Glutamatergic neuron (in vitro differentiated cells): ENCODE measurements at regions not wholly inside any gene's neighbourhood (a gene's known extent, or its start where the extent isn't known, plus 50 kb on each side); places are given as distances from the start of the nearest gene placed in this dataset.

Experiments used
- DNase-seq: peaks from one replicate; pipeline ENCODE4 v3.0.0; 2022
- H3K27ac Mint-ChIP-seq: one replicate; pipeline ENCODE4 v1.8.0; 2020; ENCODE audit warnings: mild to moderate bottlenecking, mixed read lengths, inconsistent platforms; ENCODE audit not compliant: unreplicated experiment
- H3K27me3 Mint-ChIP-seq: one replicate; pipeline ENCODE4 v1.8.0; 2020; ENCODE audit warnings: mild to moderate bottlenecking, moderate library complexity, mixed read lengths, inconsistent platforms; ENCODE audit not compliant: unreplicated experiment
- H3K36me3 Mint-ChIP-seq: one replicate; pipeline ENCODE4 v1.8.0; 2020; ENCODE audit warnings: mild to moderate bottlenecking, mixed read lengths, inconsistent platforms; ENCODE audit not compliant: unreplicated experiment
- H3K4me1 Mint-ChIP-seq: one replicate; pipeline ENCODE4 v1.8.0; 2020; ENCODE audit warnings: mild to moderate bottlenecking, low read depth, mixed read lengths, inconsistent platforms; ENCODE audit not compliant: unreplicated experiment
- H3K4me3 Mint-ChIP-seq: one replicate; pipeline ENCODE4 v1.8.0; 2020; ENCODE audit warnings: mild to moderate bottlenecking, mixed read lengths, inconsistent platforms; ENCODE audit not compliant: unreplicated experiment
- H3K9me3 Mint-ChIP-seq: one replicate; pipeline ENCODE4 v1.8.0; 2020; ENCODE audit warnings: mild to moderate bottlenecking, moderate library complexity, mixed read lengths, inconsistent platforms; ENCODE audit not compliant: unreplicated experiment
- CTCF ChIP-seq: fragments of 200-600 bp; sonication (generic); IDR thresholded peaks from one replicate; pipeline ENCODE4 v1.5.0; 2021; ENCODE audit not compliant: partially characterized antibody, unreplicated experiment

- H3K9me3 Mint-ChIP-seq = peaks cover 2% of the 10 kb centered on the region
- H3K27me3 Mint-ChIP-seq = no peaks in the 10 kb centered on the region
- H3K4me3 Mint-ChIP-seq = no peak overlapping the region
- no peak for DNase-seq
- H3K4me1 Mint-ChIP-seq = no peaks in the 10 kb centered on the region
- TF ChIP-seq CTCF = no peak
- H3K27ac Mint-ChIP-seq = no peak overlapping the region
- H3K36me3 Mint-ChIP-seq = no peaks in the 10 kb centered on the region
Measured at GRCh38 chr13:69373747-69374425, 733.7 kb upstream of the ATXN8OS start.

GRCh38 chr13:69363360-69363759 is 744.3 kb upstream of the ATXN8OS start:
- H3K4me3 Mint-ChIP-seq = no peak overlapping the region
- H3K27me3 Mint-ChIP-seq = no peaks in the 10 kb centered on the region
- H3K36me3 Mint-ChIP-seq = no peaks in the 10 kb centered on the region
- no peak for TF ChIP-seq CTCF
- DNase-seq = no peak
- H3K4me1 Mint-ChIP-seq = no peaks in the 10 kb centered on the region
- no peak overlapping the region for H3K27ac Mint-ChIP-seq
- H3K9me3 Mint-ChIP-seq = no peaks in the 10 kb centered on the region

GRCh38 chr13:69331245-69331644 is 776.4 kb upstream of the ATXN8OS start:
- TF ChIP-seq CTCF = no peak
- no peak overlapping the region for H3K27ac Mint-ChIP-seq
- H3K36me3 Mint-ChIP-seq = no peaks in the 10 kb centered on the region
- H3K4me1 Mint-ChIP-seq = peaks cover 4% of the 10 kb centered on the region
- H3K4me3 Mint-ChIP-seq = no peak overlapping the region
- no peak for DNase-seq
- no peaks in the 10 kb centered on the region for H3K9me3 Mint-ChIP-seq
- H3K27me3 Mint-ChIP-seq = peaks cover 1% of the 10 kb centered on the region

GRCh38 chr13:69324090-69324886 is 783.3 kb upstream of the ATXN8OS start:
- Mint-ChIP-seq H3K9me3 (no peaks in the 10 kb centered on the region), H3K27ac (no peak overlapping the region), H3K27me3 (peaks cover 1% of the 10 kb centered on the region), H3K4me1 (no peaks in the 10 kb centered on the region), H3K4me3 (no peak overlapping the region), H3K36me3 (no peaks in the 10 kb centered on the region)
- DNase-seq = no peak
- TF ChIP-seq CTCF = no peak

- Mint-ChIP-seq H3K36me3 (no peaks in the 10 kb centered on the region), H3K27ac (no peak overlapping the region), H3K27me3 (no peaks in the 10 kb centered on the region), H3K9me3 (peaks cover 1% of the 10 kb centered on the region), H3K4me1 (no peaks in the 10 kb centered on the region), H3K4me3 (no peak overlapping the region)
- DNase-seq = no peak
- TF ChIP-seq CTCF = no peak
Measured at GRCh38 chr13:69319656-69320055, 788.0 kb upstream of the ATXN8OS start.
